ENCODE measurements at regions not wholly inside any gene's neighbourhood (a gene's known extent, or its start where the extent isn't known, plus 50 kb on each side); places are given as distances from the start of the nearest gene placed in this dataset.

DNA sequence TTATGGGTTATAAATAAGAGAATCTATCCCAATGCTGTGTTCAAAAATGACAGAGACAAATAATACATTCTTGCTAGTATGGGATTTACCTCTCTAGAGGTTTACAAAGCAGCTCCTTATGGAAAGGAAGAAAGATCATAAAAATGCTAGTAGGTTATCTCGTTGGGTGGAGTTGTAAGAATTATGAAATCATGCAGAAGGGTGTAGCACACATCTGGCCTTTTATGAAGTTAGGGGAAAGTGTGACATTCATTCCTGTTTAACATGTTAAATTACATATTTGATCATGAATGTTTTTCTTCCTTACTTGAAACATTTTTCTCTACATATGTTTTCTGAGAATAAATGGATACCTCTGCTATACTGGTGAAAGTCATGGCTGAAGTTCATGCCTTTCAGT, 414.2 kb downstream of the SH3GL2 start:
- no peak for TF ChIP-seq CTCF (IDR thresholded peaks at IDR 0.05 in 4 of 5, conservative IDR thresholded peaks at IDR 0.05 in 1 of 5)
- TF ChIP-seq POLR2A (IDR thresholded peaks at IDR 0.05): no peak
